Ammon's horn (tissue), 1 donor: ENCODE measurements at regions not wholly inside any gene's neighbourhood (a gene's known extent, or its start where the extent isn't known, plus 50 kb on each side); places are given as distances from the start of the nearest gene placed in this dataset.
"Not testable (repeated sequence)": the region's sequence is repeated elsewhere in the genome, so short reads cannot be mapped to it uniquely, and the experiment has no call there.

Source experiments
- DNase-seq: peaks from one replicate; pipeline ENCODE4 v3.0.0-alpha.2; 2016; ENCODE audit warnings: low spot score

DNA sequence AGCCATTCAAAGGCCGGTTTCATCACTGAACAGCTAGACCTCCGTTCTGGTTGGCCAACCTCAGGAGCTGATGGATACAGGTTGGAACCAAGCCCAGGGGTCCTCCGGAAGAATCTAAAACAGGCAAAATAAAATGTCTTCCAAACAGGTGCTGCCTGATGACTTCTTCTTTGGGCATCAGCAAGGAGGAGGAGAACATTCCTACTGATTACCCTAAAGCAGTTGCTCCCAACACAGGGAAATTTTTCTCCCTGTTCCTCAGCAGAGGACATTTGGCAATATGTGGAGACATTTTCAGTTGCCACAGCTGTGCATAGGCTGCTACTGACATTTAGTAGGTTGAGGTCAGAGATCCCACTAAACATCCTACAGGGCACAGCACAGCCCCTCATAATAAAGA lies 319.3 kb upstream of the PPARGC1A start:
- DNase-seq, result no peak

DNA sequence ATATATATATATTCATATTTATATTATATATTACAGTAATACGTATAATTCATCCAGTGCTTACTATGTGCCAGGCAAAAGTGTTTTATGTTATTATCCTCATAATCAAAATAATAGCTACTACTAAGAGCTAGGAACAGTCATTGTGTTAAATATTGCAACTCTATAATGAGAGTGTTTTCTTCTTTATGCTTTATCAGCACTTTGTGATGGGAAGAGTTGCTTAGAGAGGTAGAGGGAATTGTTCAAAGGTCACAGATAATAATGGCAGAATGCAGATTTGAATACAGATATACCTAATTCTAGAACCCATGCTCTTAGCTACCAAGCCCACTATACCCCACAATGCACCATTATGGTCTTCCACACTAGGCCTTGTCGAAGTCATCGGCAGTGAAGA lies 318.8 kb upstream of the PPARGC1A start:
- DNase-seq, result no peak

DNA sequence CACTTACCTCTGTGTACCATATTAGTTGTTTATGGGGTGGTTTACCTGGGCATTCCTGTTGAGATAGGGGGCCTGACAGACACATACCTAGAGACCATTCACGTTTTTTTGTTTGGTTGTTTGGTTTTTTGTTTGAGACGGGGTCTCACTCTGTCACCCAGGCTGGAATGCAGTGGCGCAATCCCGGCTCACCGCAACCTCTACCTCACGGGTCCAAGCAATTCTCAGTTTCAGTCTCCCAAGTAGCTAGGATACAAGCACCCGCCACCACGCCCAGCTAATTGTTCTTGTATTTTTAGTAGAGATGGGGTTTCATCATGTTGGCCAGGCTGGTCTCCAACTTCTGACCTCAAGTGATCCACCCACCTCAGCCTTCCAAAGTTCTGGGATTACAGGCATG lies 314.9 kb upstream of the PPARGC1A start:
- not testable (repeated sequence) for DNase-seq

DNA sequence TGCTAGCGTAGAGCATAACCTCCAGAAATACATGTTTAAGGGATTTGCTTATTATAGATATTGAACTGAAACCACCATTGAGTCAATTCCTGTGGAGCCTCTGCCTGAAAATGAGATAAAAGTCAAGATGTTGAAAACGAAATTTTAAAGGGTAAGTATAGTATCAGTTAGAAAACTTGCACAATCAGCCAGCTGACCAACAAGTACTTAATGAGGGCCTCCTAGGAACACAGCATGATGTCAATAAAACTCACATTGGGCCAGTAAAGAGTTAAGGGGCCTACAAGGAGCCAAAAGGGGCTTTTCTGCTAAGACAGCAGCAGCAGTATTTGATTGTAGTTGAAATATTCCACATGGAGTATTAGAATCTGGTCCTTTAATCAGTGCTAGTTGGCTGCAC lies 314.1 kb upstream of the PPARGC1A start:
- no peak for DNase-seq

DNA sequence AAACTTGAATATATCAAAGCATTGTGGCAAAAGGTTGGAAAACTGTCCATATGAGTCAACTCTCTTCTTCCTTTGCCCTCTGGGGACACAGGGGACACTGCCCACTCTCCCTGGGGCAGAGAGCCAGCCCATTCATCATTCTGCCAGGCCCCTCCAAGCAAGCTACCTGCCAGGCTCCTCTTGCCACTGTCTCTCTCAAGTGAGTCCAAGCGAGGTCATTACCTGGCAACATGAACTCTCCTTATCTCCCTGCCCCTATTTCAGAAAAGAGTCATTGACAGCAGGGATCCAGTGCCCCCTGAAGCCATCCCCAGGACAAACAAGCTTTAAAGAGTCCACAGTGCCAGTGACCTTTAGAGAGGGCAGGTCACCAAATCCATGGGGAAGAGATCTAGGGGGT lies 312.7 kb upstream of the PPARGC1A start:
- no peak for DNase-seq

DNA sequence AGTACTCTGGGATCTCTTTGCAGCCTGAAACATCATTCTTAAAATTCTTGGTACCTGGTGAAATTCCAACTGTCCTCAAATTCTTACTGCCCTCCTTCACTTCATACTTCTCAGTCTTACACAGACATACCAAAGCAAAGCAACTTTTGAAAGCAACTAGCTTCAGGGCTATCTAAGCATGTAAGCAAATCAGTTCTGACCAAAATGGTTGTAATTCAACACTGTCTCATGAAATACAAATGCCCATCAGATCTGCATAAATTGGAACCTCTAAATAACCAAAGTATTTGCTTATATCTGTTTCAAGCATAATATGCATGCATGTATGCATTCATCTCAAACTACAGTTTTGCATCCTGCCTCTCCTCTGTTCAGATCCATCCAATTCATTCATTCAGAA lies 308.1 kb upstream of the PPARGC1A start:
- DNase-seq, result no peak

DNA sequence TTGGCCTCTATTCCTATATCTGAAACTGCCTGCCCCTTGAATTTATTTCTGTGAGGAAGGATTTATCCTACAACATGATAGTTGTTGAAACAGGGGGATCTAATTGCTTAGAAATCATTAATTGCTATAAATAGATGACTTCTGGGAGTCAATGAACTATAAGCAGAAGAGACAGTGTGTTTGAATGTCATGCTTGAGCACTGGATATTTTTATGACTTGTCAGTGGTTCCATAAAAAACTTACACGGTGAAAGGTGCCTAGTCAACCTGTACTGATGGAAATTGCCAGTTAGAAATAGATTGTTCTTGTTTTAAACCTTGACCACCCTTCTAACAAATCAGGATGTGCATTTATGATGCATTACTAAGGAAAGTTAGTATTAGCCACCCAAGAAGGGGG lies 306.9 kb upstream of the PPARGC1A start:
- DNase-seq, result no peak

DNA sequence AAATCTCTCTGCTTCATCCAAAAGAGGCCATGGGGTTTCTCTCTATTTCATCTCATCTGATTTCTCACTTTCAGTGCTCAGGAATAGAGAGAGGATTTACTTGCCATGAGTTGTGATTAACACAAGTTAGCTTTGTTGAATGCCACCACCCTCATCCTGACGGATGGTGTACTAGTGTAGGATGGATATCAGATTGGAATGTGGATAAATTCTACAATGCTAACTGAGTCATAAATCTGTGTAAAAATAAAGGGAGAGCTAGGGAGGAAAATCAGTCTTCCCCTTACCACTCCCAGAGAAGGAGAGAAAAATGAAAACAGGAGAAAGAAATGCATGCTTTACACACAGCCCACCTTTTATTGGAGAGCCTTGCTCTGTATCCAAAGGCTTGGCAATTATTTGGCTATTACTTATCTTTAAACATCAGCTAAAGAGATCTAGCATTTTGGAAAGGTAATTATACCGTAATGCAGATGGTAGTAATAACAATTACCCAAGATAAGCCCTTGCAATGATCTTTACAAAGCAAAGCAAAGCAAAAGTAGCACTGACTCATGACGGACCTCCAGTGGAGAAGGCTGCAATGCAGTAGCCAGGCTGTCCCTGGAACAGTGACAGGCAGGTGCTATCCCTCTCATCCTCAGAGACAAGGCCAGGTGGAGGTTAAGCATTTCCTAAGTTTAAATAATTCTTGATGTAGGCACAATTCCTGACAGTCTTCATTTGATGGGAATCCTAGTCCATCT lies 306.3 kb upstream of the PPARGC1A start:
- DNase-seq, result peak; percentile 24

DNA sequence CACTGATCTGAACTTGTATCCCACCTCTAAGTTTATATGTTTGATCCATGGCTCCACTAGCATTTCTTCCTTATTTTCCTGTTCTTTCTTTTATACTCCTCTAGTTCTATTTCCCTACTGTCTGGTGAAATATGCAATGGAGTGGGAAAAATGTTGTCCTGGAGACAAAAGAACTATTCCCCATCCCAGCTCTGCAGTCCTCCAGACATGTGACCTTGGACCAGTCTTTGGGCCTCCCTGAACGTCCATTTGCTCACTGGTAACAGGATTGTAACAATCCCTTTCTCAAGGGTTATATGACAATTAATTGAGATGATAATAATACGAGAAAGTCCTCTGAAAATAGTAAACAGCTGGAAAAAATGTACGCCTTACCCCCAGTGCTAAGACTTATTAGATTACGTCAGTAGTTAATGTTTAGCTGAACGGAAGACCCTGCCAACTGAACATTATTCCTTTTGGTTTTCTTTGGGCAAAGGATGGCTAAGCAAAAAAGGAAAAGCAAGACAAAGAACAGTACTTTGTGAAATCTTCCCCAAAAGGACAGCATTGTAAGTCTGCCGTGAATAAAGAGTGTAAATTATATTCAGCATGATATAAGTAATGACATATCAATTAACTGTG lies 302.3 kb upstream of the PPARGC1A start:
- DNase-seq, result no peak

DNA sequence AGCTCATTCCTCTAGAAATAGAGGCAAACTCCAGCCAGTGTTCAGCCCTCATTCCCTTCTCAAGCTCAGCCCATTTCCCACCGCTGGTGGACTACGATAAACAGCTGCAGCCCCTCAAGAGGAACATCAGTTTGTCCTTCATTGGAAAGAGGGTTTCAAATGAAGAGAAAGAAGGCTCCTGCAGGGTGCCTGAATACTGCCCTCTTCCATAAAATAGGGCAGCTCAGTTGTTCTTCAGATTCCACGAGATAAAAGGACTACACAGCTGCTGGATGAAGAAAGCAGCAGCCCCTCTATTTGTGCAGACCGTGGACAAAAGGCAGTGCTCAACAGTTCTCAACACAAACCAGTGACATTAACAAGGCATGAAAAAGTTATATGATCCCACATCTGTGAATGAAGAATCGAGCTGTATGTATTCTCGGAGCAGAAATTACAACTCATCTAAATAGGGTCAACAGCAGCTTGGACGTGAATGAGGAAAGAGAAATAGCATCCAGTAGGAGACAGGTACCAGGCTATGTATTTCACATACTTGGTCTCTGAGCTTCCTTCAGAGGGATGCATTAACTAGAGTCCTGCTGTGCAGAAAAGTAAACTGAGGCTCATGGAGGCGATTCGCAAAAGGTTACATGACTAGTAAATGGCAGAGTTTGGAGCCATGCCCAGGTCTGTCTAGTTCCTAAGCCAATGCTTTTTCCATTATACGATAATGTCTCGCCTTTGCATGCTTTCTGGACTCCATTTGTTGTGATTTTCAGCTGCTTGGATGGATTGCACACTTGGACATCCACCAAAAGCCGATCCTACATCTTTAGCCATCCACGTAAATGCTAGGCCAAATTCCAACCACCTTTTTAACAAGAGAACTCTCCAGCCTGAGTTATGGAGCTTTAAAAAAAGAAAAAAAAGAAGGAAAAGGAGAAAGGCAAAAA lies 301.2 kb upstream of the PPARGC1A start:
- no peak for DNase-seq

DNA sequence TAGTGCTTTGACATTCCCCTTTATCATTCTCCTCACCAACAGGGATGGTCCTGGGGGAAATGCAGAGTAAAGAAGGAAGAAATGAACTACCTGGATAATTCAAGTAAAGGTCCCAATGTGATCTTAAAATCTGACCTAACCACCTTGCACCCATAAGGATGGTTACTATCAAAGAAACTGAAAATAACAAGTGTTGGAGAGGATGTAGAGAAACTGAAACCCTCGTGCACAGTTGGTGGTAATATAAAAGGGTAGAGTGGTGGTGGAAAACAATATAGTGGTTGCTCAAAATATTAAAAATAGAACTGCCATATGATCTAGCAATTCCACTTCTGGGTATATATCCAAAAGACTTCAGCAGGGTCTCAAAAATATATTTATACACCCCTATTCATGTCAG lies 298.6 kb upstream of the PPARGC1A start:
- DNase-seq, result no peak

DNA sequence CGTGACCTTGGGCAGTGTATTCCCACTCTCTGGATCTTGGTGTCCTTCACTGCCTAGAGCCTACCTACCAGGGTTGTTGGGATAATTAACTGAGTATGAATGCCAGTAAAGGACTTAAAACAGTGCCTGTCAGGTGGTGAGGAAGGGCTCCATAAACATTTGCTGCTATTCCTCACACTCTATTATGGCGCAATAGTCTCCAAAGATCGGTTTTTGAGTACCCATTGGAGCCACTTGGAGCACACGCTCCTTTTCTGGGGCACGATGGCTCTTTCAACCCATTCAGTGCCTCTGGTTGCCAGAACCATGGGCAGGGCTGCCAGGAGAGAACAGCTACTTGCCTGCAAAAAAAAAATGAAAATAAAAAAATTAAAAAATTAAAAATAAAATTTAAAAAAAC lies 296.6 kb upstream of the PPARGC1A start:
- DNase-seq, result no peak

DNA sequence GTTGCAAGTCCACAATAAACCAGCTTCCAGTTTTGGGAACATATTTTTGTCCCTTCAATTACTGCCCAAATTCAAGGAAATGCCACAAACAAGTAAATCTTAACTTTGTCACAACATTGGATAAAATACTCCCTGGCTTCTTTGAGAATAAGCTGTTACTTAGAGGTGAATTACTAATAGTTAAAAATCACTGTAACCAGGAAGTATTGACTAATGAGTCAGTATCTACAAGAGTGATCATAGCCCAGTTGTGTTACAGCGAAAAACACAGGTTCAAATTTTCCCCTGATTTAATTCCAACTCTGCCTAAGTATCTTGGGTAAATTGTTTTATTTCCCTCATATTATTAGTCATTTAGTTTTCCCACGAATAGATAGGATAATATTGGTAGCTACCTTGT lies 291.2 kb upstream of the PPARGC1A start:
- DNase-seq, result no peak

DNA sequence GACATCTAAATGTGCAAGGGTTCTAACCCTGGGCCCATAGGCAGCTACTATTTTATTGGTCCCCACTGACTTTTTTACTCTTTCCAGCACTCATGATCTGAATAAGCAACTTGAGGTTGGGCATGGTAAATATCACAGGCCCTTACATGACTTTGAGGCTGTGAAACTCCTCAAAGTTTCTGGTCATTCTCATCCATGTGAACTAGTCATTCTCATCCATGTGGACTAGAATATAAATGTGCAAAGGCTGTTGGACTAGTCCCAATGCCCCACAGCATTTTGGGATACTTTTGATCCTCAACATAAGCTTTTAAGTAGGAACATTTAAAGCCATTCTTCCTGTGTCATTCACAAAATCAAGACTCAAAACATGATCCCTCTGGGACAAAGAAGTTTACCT lies 290.7 kb upstream of the PPARGC1A start:
- no peak for DNase-seq

DNA sequence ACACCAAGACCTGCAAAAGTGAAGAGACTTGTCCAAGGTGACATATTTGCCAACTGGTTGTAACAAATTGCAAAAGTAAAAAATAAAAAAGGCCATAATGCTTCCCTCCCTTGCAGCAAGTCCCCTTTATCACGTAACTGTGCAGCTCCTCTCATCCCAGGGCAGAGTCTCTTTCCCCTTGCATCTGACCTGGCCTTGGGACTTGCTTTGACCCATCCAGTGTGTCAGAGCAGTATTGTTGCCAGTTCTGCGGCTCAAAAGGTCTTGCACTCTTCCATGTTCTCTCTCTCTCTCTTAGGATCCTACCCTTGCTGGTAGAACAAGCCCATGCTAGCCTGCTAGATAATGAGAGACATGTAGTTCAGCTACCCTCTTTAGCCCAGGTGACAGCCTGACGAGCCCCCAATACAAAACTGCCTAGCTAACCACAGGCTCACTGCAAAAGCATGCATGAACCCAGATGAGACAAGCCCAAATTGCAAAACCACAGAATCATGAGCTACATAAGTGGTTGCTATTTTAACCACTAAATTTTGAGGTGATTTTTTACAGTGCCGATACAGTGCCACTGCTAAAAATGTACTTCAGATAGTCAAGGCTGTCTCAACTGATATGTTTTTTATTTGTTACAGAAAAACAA lies 289.5 kb upstream of the PPARGC1A start:
- DNase-seq, result no peak

DNA sequence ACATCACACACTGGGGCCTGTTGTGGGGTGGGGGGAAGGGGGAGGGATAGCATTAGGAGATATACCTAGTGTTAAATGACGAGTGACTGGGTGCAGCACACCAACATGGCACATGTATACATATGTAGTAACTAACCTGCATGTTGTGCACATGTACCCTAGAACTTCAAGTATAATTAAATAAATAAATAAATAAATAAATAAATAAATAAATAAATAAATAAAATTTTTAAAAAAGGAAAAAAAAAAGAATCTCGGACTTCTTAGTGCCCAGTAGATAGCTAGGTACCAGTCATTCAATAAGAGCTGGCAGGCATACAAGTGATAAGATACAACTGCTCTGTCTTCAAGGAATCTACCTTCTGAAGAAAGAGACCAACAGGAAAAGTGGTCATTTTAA lies 287.6 kb upstream of the PPARGC1A start:
- DNase-seq, result not testable (repeated sequence)

DNA sequence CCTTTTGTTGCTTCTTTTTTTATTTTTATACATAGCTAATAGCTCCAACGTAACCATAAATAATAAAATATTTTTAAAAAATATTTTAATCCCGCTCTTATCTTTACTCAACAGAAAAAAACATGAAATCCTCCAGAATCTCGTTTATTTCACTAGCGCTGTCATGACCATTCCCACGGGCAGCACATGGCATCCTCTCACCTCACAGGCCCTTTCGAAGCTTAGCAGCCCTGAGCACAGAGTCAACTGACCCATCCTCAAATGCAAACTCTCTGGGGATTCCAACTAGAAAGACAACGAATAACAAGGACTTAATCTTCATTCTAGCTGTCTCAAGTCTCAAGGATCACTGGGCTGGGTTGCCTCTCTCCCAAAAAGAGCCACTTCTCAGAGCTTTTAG lies 285.9 kb upstream of the PPARGC1A start:
- no peak for DNase-seq

DNA sequence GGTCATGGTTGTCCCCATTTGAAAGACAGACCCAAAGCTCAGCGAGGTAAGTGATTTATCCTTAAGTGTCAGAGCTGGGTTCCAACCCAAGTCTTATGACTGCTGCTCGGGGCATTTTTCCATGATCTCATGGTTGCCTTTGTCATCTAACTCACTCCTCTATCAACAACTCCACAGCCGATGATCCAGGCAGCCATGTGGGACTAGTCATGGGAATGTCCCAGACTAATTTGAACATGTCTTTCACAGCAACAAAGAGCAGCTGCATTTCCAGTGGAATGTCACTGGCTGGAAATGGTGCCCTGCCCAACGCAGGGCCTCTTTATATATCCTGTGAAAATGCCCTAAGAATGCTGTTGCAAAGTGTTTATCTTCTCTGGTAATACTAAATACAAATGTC lies 284.8 kb upstream of the PPARGC1A start:
- DNase-seq, result no peak

DNA sequence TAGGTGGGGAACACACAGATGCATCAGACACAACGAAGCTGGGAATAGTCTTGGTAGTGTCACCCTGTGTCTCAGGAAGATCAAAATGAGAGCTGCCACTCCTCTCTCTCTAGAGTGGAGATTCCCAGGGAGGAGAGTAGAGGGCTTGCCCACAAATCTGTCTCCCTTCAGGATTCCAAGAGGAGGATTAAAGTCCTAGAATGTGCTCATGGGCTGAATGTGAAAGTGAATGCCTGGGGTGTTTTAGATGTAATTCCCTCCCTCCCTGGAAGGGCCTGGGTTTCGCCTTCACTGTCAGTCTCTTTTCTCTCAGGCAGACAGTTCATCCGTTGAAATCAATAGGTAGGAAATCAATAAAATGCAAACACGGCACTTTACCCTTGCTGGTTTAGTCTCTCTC lies 282.6 kb upstream of the PPARGC1A start:
- DNase-seq, result no peak

DNA sequence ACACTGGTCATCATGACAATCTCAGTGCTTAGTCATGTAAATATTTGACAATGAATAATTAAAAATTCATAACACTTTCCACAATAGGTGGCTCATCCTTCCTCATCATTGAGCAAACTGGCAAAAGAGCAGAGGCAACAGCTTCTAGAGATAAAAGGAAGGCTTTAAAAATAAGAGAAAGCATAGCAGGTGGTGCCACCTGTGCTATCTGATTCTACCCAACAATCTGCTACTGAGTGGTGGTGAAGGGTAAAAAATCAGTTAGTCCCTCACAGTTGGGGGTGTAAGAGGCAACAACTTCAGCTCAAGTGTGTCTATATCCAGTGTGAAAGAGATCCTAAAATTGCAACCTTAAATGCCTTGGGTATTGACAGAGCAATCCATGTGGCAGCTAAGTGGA lies 280.1 kb upstream of the PPARGC1A start:
- DNase-seq, result no peak

DNA sequence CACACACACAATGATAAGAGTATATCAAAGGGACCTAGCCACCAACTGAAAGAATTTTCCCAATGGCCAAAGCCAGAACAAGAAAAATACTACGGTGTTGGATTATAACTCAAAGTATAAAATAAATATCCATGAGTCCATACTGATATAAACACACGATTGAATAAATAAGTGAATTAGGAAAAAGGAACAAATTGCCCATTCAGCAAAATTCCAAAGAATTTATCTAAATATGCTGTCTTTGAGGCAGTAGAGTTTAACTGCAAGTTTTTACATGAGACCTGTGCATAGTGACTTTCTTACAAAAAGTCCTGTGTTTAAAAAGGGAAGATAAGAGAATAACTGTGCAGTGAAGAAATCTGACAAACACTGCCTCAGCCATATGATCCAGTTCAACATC lies 278.8 kb upstream of the PPARGC1A start:
- DNase-seq, result no peak

DNA sequence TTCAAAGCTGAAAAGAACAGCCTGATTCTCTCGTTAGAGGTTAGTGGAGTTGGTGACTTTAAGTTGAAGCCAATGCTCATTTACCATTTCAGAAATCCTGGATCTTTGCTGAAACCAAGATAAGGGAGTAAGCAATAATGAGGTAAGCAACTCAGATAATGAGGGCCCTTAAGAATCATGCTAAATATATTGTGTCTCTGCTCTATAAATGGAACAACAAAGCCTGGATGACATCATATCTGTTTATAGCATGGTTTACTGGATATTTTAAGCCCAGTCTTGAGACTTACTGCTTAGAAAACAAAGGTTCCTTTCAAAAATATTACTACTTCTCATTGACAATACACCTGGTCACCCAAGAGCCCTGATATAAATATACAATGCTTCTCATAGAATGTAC lies 276.7 kb upstream of the PPARGC1A start:
- no peak for DNase-seq

DNA sequence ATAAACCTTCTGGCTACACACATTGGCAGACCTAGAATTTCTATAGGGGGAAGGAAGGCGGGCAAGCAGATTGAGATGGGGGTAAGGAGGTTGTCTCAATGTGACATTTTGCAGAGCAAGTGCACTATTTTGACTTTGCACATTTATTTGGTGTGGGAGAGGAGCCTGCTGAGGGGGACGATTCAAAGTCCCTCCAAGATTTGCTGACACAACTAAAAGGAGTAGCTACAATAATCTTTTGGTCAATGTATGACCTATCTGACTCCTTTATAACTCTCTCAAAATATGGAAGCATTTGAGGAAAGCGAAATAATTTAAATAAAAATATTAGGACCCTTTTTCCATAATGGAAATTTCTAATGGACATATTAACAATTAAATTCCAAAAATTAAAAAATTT lies 274.9 kb upstream of the PPARGC1A start:
- no peak for DNase-seq
